Nephron progenitor cell (in vitro differentiated cells): ENCODE measurements at regions not wholly inside any gene's neighbourhood (a gene's known extent, or its start where the extent isn't known, plus 50 kb on each side); places are given as distances from the start of the nearest gene placed in this dataset.

ENCODE experiments used
- DNase-seq: peaks from one replicate; pipeline ENCODE4 v3.0.0; 2021
- H3K27ac Mint-ChIP-seq: 2 replicates; pipeline ENCODE4 v1.8.0; 2021; ENCODE audit warnings: mild to moderate bottlenecking, moderate library complexity, mixed read lengths
- H3K27me3 Mint-ChIP-seq: 2 replicates; pipeline ENCODE4 v1.8.0; 2021; ENCODE audit warnings: mild to moderate bottlenecking, low read depth, mixed read lengths; ENCODE audit not compliant: poor library complexity
- H3K36me3 Mint-ChIP-seq: 2 replicates; pipeline ENCODE4 v1.8.0; 2021; ENCODE audit warnings: low read depth, mixed read lengths
- H3K4me1 Mint-ChIP-seq: 2 replicates; pipeline ENCODE4 v1.8.0; 2021; ENCODE audit warnings: mixed read lengths
- H3K4me3 Mint-ChIP-seq: 2 replicates; pipeline ENCODE4 v1.8.0; 2021; ENCODE audit warnings: mild to moderate bottlenecking, moderate library complexity, mixed read lengths
- H3K9me3 Mint-ChIP-seq: 2 replicates; pipeline ENCODE4 v1.8.0; 2021; ENCODE audit warnings: mild to moderate bottlenecking, moderate library complexity, mixed read lengths
- TF ChIP-seq, protein P1 (sequence below): fragments of 200-600 bp; sonication (generic); IDR thresholded peaks from 2 replicates; pipeline ENCODE4 v1.5.0; 2021; ENCODE audit warnings: antibody characterized with exemption

DNA sequence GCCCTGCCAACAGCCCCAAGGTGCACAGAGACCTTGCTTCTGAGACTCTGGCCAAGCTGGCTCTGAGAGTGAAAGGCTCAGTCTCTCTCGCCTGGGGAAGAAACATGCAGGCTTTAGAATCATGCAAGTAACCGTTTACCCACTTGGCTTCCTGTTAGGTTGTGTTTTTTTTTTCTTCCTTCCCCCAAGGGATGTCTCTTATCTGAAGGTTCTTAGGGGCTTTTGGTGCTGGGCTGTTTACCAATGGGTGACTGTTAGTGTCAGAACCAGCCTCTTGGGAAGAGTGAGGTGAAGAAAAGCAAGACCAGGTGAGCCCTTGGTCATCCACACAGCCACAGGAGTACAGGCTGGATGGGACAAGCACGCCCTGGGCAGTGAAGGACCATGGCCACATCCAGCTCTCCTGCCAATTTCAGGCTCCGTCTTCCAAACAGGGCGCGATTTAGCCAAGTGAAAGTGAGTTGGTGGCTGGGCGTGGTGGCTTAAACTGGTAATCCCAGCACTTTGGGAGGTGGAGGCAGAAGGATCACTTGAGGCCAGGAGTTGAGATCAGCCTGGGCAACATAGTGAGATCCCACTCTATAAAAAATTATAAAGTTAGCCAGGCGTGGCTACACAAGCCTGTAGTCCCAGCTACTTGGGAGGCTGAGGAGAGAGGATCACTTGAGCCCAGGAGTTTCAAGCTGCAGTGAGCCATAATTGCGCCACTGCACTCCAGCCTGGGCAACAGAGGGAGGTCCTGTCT, 76.3 kb upstream of the CUX1 start:
- Mint-ChIP-seq H3K27me3 (peaks cover 6% of the 10 kb centered on the region), H3K36me3 (no peaks in the 10 kb centered on the region)
- no peak for DNase-seq

DNA sequence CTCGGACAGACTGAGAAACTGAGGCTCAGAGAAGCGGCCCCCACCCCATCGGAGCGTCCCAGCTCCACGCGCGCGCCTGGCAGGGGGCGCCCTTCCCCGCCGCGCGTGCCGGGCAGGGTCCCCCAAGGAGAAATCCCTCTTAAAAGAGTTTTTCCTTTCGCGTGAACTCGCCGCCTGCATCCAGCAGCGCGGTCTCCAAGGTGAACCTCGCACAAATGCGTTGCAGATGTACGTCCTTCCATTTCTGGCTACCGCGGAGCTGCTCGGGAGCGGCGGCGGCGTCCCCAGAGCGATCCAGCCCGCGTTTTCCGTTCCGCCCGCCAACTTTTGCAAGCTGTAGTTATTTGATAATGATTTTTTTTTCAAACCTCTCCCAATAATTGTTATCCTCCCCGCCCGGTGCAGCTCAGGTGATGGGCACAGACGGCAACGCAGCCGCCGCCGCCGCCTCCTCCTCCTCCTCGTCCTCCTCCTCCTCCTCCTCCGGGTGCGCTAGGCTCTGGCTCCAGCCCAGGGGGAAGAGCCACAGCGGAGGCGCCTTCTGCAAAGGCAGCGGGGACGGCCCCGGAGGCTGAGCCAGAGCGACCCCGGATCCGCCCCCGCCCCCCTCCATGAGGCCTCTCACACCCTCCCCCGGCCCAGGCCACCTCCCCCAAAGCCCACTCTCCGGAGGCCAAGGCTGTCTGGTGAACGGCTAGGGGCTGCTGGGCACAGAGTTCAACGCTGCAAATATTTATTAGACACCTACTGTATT, 74.0 kb upstream of the CUX1 start:
- H3K4me1 Mint-ChIP-seq: peaks cover 78% of the 10 kb centered on the region
- no peaks in the 10 kb centered on the region for H3K36me3 Mint-ChIP-seq
- H3K27ac Mint-ChIP-seq: peak overlapping the region; percentile 92
- peak overlapping the region; percentile 87 for H3K4me3 Mint-ChIP-seq
- TF ChIP-seq, protein P1, sequence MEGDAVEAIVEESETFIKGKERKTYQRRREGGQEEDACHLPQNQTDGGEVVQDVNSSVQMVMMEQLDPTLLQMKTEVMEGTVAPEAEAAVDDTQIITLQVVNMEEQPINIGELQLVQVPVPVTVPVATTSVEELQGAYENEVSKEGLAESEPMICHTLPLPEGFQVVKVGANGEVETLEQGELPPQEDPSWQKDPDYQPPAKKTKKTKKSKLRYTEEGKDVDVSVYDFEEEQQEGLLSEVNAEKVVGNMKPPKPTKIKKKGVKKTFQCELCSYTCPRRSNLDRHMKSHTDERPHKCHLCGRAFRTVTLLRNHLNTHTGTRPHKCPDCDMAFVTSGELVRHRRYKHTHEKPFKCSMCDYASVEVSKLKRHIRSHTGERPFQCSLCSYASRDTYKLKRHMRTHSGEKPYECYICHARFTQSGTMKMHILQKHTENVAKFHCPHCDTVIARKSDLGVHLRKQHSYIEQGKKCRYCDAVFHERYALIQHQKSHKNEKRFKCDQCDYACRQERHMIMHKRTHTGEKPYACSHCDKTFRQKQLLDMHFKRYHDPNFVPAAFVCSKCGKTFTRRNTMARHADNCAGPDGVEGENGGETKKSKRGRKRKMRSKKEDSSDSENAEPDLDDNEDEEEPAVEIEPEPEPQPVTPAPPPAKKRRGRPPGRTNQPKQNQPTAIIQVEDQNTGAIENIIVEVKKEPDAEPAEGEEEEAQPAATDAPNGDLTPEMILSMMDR: peak; percentile 28
- peaks cover 3% of the 10 kb centered on the region for H3K27me3 Mint-ChIP-seq
- no peaks in the 10 kb centered on the region for H3K9me3 Mint-ChIP-seq
- peak; percentile 83 for DNase-seq

More for the DNA sequence above, 76.3 kb upstream of the CUX1 start:
- Mint-ChIP-seq H3K4me3 (no peak overlapping the region), H3K4me1 (peaks cover 67% of the 10 kb centered on the region), H3K9me3 (no peaks in the 10 kb centered on the region), H3K27ac (peak overlapping the region; percentile 68)
- TF ChIP-seq, protein P1: no peak

- no peaks in the 10 kb centered on the region for H3K36me3 Mint-ChIP-seq
- peaks cover 76% of the 10 kb centered on the region for H3K4me1 Mint-ChIP-seq
- DNase-seq: peak; percentile 61
- TF ChIP-seq, protein P1: no peak
- no peaks in the 10 kb centered on the region for H3K9me3 Mint-ChIP-seq
- H3K4me3 Mint-ChIP-seq: peak overlapping the region; percentile 87
- H3K27me3 Mint-ChIP-seq: peaks cover 3% of the 10 kb centered on the region
- peak overlapping the region; percentile 92 for H3K27ac Mint-ChIP-seq
Measured at GRCh38 chr7:101743995-101744360, 73.4 kb upstream of the CUX1 start.

DNA sequence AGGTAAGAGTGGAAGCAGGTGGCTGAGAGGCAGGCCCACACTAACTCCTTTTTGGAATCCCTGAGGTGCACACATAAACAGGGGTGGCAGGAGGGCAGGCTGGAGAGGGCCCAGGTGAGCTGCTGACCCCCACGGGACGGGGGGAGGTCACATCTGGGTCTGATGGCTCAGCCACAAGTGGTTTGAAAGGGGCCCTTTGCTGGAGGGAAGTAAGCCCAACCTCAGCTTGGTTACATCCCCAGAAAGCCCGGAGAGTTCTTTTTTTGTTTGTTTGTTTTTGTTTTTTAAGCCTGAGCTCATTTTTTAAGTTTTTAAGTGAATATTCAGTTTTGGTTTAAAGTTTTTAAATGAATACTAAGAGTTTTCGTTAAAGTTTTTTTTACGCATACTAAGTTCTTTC, 72.8 kb upstream of the CUX1 start:
- Mint-ChIP-seq H3K9me3 (no peaks in the 10 kb centered on the region), H3K27me3 (peaks cover 3% of the 10 kb centered on the region), H3K36me3 (no peaks in the 10 kb centered on the region), H3K27ac (peak overlapping the region; percentile 92), H3K4me1 (peaks cover 74% of the 10 kb centered on the region), H3K4me3 (peak overlapping the region; percentile 87)
- TF ChIP-seq, protein P1: no peak
- DNase-seq: no peak

GRCh38 chr7:101746314-101746713, 71.1 kb upstream of the CUX1 start:
- no peaks in the 10 kb centered on the region for H3K9me3 Mint-ChIP-seq
- no peak overlapping the region for H3K4me3 Mint-ChIP-seq
- TF ChIP-seq, protein P1: no peak
- H3K36me3 Mint-ChIP-seq: no peaks in the 10 kb centered on the region
- peaks cover 3% of the 10 kb centered on the region for H3K27me3 Mint-ChIP-seq
- H3K4me1 Mint-ChIP-seq: peaks cover 77% of the 10 kb centered on the region
- no peak for DNase-seq
- H3K27ac Mint-ChIP-seq: peak overlapping the region; percentile 68
